ENCODE measurements at regions not wholly inside any gene's neighbourhood (a gene's known extent, or its start where the extent isn't known, plus 50 kb on each side); places are given as distances from the start of the nearest gene placed in this dataset.

DNA sequence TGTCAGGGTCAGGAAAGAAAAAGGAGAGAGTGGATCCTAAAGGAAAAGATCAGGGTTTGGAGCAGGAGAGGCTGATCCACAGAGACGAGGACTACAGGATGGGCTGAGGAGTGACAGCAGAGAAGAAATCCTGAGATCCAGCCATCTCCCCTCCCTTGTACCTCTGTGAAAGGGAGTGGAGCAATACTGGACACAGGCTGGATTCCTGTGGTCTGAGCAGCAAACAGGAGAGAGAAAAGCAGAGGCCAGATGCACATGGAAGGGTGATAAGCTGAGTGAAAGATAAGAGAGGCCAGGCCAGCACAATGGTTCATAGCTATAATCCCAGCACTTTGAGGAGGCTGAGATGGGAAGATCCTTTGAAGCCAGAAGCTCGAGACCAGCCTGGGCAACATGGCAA lies 472.1 kb upstream of the TSHZ3 start:
- TF ChIP-seq, protein P1, sequence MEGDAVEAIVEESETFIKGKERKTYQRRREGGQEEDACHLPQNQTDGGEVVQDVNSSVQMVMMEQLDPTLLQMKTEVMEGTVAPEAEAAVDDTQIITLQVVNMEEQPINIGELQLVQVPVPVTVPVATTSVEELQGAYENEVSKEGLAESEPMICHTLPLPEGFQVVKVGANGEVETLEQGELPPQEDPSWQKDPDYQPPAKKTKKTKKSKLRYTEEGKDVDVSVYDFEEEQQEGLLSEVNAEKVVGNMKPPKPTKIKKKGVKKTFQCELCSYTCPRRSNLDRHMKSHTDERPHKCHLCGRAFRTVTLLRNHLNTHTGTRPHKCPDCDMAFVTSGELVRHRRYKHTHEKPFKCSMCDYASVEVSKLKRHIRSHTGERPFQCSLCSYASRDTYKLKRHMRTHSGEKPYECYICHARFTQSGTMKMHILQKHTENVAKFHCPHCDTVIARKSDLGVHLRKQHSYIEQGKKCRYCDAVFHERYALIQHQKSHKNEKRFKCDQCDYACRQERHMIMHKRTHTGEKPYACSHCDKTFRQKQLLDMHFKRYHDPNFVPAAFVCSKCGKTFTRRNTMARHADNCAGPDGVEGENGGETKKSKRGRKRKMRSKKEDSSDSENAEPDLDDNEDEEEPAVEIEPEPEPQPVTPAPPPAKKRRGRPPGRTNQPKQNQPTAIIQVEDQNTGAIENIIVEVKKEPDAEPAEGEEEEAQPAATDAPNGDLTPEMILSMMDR (conservative IDR thresholded peaks at IDR 0.05), result no peak
- TF ChIP-seq ZFX (IDR thresholded peaks at IDR 0.05), result no peak

Data from C4-2B (cell line).